Fibroblast of mammary gland (primary cell): ENCODE measurements at regions not wholly inside any gene's neighbourhood (a gene's known extent, or its start where the extent isn't known, plus 50 kb on each side); places are given as distances from the start of the nearest gene placed in this dataset.

Experiments
- DNase-seq: peaks from one replicate; pipeline ENCODE4 v3.0.0-alpha.2; 2010; ENCODE audit warnings: low read depth
- H3K4me3 ChIP-seq: 2 replicates; pipeline ENCODE4 v1.5.1; 2011; ENCODE audit warnings: low read depth, mild to moderate bottlenecking, low read length, moderate library complexity; ENCODE audit not compliant: control insufficient read depth
- TF ChIP-seq, protein P1 (sequence below): conservative IDR thresholded peaks from 2 replicates; pipeline ENCODE4 v1.5.1; 2011; ENCODE audit warnings: low read depth, low read length, inconsistent platforms; ENCODE audit not compliant: control insufficient read depth, insufficient read depth

DNA sequence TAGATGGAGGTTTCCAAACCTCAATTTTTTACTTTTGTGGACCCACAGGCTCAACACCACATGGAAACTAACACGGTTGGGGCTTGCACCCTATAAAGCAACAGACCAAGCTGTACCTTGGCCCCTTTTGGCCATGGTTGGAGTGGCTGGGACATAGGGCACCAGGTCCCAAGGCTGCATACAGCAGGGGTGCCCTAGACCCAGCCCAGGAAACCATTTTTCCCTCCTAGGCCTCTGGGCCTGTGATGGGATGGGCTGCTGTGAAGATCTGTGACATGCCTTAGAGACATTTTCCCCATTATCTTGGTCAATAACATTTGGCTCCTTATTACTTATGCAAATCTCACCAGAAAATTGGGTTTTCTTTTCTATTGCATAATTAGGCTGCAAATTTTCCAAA, 337.0 kb upstream of the CADM2 start:
- H3K4me3 ChIP-seq = no peak overlapping the region
- DNase-seq = no peak
- TF ChIP-seq, protein P1, sequence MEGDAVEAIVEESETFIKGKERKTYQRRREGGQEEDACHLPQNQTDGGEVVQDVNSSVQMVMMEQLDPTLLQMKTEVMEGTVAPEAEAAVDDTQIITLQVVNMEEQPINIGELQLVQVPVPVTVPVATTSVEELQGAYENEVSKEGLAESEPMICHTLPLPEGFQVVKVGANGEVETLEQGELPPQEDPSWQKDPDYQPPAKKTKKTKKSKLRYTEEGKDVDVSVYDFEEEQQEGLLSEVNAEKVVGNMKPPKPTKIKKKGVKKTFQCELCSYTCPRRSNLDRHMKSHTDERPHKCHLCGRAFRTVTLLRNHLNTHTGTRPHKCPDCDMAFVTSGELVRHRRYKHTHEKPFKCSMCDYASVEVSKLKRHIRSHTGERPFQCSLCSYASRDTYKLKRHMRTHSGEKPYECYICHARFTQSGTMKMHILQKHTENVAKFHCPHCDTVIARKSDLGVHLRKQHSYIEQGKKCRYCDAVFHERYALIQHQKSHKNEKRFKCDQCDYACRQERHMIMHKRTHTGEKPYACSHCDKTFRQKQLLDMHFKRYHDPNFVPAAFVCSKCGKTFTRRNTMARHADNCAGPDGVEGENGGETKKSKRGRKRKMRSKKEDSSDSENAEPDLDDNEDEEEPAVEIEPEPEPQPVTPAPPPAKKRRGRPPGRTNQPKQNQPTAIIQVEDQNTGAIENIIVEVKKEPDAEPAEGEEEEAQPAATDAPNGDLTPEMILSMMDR = no peak

DNA sequence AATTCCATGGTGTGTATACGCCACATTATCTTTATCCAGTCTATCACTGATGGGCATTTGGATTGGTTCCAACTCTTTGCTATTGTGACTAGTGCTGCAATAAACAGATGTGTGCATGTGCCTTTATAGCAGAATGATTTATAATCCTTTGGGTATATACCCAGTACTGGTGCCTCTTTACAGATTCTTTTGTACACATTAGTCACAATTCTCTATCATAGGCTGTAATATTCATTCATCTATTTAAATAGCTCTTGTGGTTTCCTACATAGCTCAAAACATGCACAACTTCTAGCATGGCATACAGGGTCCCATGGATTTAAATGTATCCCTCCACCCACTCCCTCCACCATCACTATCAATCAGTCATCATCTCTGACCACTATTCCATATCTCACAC, 324.1 kb upstream of the CADM2 start:
- no peak overlapping the region for H3K4me3 ChIP-seq
- TF ChIP-seq, protein P1 = no peak
- DNase-seq = no peak

- TF ChIP-seq, protein P1 = no peak
- no peak for DNase-seq
- H3K4me3 ChIP-seq = no peak overlapping the region
Measured at GRCh38 chr3:84637272-84637671, 321.5 kb upstream of the CADM2 start.

DNA sequence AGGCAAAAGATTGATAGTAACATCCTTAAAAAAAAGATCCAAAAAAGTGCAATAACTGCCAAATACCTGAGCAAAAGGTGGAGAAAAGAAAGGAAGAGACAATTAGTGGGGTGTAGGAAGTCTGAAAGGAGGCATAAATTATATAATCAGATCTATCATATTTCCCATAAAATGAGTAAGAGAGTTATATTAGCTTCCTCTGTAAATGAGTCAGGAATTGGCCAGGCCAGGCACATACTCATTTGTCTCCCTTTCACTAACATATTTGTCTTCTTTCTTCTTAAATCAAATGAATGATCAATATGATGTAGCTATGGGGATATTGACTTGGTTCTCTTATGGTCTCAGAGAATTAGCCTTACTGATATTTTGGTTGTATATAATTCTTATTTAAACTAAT, 292.3 kb upstream of the CADM2 start:
- TF ChIP-seq, protein P1 = no peak
- no peak for DNase-seq
- H3K4me3 ChIP-seq = no peak overlapping the region

- DNase-seq = no peak
- TF ChIP-seq, protein P1 = no peak
- H3K4me3 ChIP-seq = no peak overlapping the region
Measured at GRCh38 chr3:84679211-84679610, 279.6 kb upstream of the CADM2 start.

DNA sequence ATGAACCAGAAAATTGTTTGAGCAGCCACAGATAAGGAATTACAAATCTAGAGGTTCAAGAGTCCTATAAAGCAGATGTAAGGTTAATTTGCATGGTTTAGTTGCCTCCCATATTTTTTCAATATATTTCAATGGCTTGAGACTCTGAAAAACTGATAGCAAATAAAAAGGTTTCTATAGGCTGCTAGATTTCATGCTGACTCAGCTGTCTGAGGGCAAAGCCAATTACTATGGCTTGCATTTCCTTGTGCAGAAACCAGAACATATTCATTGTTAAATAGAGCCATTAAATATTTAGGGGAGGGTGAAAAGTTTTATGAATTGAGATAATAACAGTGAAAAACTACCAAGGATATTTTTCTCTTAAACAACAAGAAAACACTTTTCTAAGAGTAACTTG, 278.1 kb upstream of the CADM2 start:
- TF ChIP-seq, protein P1 = no peak
- DNase-seq = no peak
- no peak overlapping the region for H3K4me3 ChIP-seq

- TF ChIP-seq, protein P1 = no peak
- no peak overlapping the region for H3K4me3 ChIP-seq
- no peak for DNase-seq
Measured at GRCh38 chr3:84683493-84683892, 275.3 kb upstream of the CADM2 start.
